Activated CD8-positive, alpha-beta T cell treated with anti-CD3 and anti-CD28 coated beads for 36 hours (primary cell): ENCODE measurements at regions not wholly inside any gene's neighbourhood (a gene's known extent, or its start where the extent isn't known, plus 50 kb on each side); places are given as distances from the start of the nearest gene placed in this dataset.

Experiments used
- ATAC-seq: fragments of 200-7000 bp; cut with Tn5 transposase; one replicate; pipeline ENCODE4 v1.10.0; 2021; ENCODE audit warnings: mild to moderate bottlenecking, moderate library complexity
- CTCF ChIA-PET: fragments of 350-600 bp; sonication (Branson Sonifier 250); formaldehyde crosslinking; loops from one replicate; lab custom pipeline; 2021; ENCODE audit warnings: antibody characterized with exemption; lab: Charles Lee
- POLR2A ChIA-PET: fragments of 350-600 bp; sonication (Branson Sonifier 250); formaldehyde crosslinking; loops from one replicate; lab custom pipeline; 2021; ENCODE audit warnings: antibody characterized with exemption; lab: Charles Lee
- DNase-seq: peaks from one replicate; pipeline ENCODE4 v3.0.0-alpha.2; 2020
- H3K27ac Mint-ChIP-seq: one replicate; pipeline ENCODE4 v1.8.0; 2021; ENCODE audit warnings: mild to moderate bottlenecking, mixed read lengths
- H3K27me3 Mint-ChIP-seq: one replicate; pipeline ENCODE4 v1.8.0; 2021; ENCODE audit warnings: mixed read lengths
- H3K36me3 Mint-ChIP-seq: one replicate; pipeline ENCODE4 v1.8.0; 2021; ENCODE audit warnings: low read depth, mixed read lengths
- H3K4me1 Mint-ChIP-seq: one replicate; pipeline ENCODE4 v1.8.0; 2021; ENCODE audit warnings: low read depth, mixed read lengths
- H3K4me3 Mint-ChIP-seq: one replicate; pipeline ENCODE4 v1.8.0; 2021; ENCODE audit warnings: mild to moderate bottlenecking, moderate library complexity, mixed read lengths
- H3K9me3 Mint-ChIP-seq: one replicate; pipeline ENCODE4 v1.8.0; 2021; ENCODE audit warnings: mixed read lengths
- CTCF ChIP-seq: fragments of 200-600 bp; IDR thresholded peaks from one replicate; pipeline ENCODE4 v1.8.0; 2022; ENCODE audit warnings: antibody characterized with exemption, mild to moderate bottlenecking
- intact Hi-C: fragments of 100-400 bp; cut with micrococcal nuclease; formaldehyde crosslinking; loops from one replicate; pipeline ENCODE4 v1.10.0; 2022

- ChIA-PET CTCF (no interaction called here), POLR2A (no interaction called here)
- intact Hi-C loops = no loop called here
- no peak for TF ChIP-seq CTCF
- Mint-ChIP-seq H3K27me3 (no peaks in the 10 kb centered on the region), H3K4me3 (no peak overlapping the region), H3K27ac (no peak overlapping the region), H3K4me1 (no peaks in the 10 kb centered on the region), H3K36me3 (no peaks in the 10 kb centered on the region), H3K9me3 (peaks cover 2% of the 10 kb centered on the region)
- no peak for DNase-seq
- ATAC-seq = no peak
These were observed 235.4 kb downstream of the PYDC2 start for GRCh38 chr3:191696348-191696747.

- H3K4me1 Mint-ChIP-seq = no peaks in the 10 kb centered on the region
- H3K4me3 Mint-ChIP-seq = no peak overlapping the region
- no peak for TF ChIP-seq CTCF
- H3K27me3 Mint-ChIP-seq = no peaks in the 10 kb centered on the region
- ATAC-seq = no peak
- POLR2A ChIA-PET = no interaction called here
- CTCF ChIA-PET = no interaction called here
- intact Hi-C loops = no loop called here
- no peak overlapping the region for H3K27ac Mint-ChIP-seq
- DNase-seq = no peak
- peaks cover 4% of the 10 kb centered on the region for H3K9me3 Mint-ChIP-seq
- H3K36me3 Mint-ChIP-seq = no peaks in the 10 kb centered on the region
These were observed 238.6 kb downstream of the PYDC2 start for GRCh38 chr3:191699546-191699945.

- ChIA-PET POLR2A (no interaction called here), CTCF (no interaction called here)
- ATAC-seq = no peak
- Mint-ChIP-seq H3K4me1 (no peaks in the 10 kb centered on the region), H3K36me3 (no peaks in the 10 kb centered on the region), H3K27me3 (no peaks in the 10 kb centered on the region), H3K27ac (no peak overlapping the region), H3K4me3 (no peak overlapping the region), H3K9me3 (peaks cover 7% of the 10 kb centered on the region)
- intact Hi-C loops = no loop called here
- no peak for DNase-seq
- no peak for TF ChIP-seq CTCF
These were observed 241.2 kb downstream of the PYDC2 start for GRCh38 chr3:191702121-191702520.

DNA sequence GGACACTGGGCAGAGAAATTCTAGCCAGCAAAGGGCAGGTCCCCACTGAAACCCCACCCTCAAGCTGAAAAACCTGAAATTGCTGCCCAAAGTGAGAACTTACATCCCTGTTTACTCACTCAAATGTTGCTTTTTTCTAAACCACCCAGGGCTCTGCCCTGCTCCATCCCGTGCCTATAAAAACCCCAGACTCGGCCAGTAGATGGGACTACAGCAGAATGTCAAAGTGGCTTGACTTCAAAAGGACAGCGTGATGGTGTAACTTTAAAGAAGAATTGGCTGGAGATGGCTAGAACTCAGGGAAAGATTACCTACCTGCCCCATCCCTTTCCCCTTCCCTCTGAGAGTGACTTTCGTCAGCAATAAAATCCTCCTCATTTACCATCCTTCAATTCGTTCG is 246.9 kb downstream of the PYDC2 start:
- H3K4me1 Mint-ChIP-seq = no peaks in the 10 kb centered on the region
- ATAC-seq (no peak), DNase-seq (no peak)
- CTCF ChIA-PET = no interaction called here
- intact Hi-C loops = no loop called here
- H3K27me3 Mint-ChIP-seq = no peaks in the 10 kb centered on the region
- POLR2A ChIA-PET = no interaction called here
- no peak for TF ChIP-seq CTCF
- no peak overlapping the region for H3K4me3 Mint-ChIP-seq
- H3K36me3 Mint-ChIP-seq = no peaks in the 10 kb centered on the region
- peaks cover 3% of the 10 kb centered on the region for H3K9me3 Mint-ChIP-seq
- no peak overlapping the region for H3K27ac Mint-ChIP-seq

DNA sequence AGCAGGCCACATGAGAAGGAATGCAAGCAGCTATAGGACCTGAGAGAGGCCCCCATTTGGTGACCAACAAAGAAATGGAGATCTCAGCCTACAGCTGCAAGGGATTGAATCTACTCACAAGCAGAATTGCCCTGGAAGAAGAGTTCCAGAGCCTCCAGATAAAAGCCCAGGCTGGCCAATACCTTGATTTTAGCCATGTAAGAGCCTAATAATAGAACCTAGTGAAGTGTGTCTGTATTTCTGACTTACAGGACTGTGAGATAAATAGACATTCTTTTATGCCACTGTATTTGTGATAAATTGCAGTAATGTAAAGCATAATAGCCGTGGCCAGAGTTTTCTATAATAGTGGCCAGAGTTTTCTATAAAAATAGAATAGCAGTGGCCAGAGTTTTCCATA is 254.6 kb downstream of the PYDC2 start:
- no peak overlapping the region for H3K4me3 Mint-ChIP-seq
- H3K27ac Mint-ChIP-seq = no peak overlapping the region
- no peaks in the 10 kb centered on the region for H3K27me3 Mint-ChIP-seq
- DNase-seq (no peak), ATAC-seq (no peak)
- H3K36me3 Mint-ChIP-seq = no peaks in the 10 kb centered on the region
- H3K4me1 Mint-ChIP-seq = no peaks in the 10 kb centered on the region
- no peak for TF ChIP-seq CTCF
- H3K9me3 Mint-ChIP-seq = peaks cover 5% of the 10 kb centered on the region
- POLR2A ChIA-PET = no interaction called here
- CTCF ChIA-PET = no interaction called here
- intact Hi-C loops = no loop called here
